Adrenal gland (tissue), 9 donors: ENCODE measurements at regions not wholly inside any gene's neighbourhood (a gene's known extent, or its start where the extent isn't known, plus 50 kb on each side); places are given as distances from the start of the nearest gene placed in this dataset.

Experiments used
- DNase-seq, 7 donors: peaks; one replicate each; pipeline ENCODE4 v3.0.0-alpha.2; 2019 to 2020
- H3K27ac ChIP-seq, 5 donors: fragments of 200-600 bp; sonication (generic) in 4 of 5; 1 replicate in 3 of 5; 2 replicates in 2 of 5; pipeline versions ENCODE4 v1.5.1 to v1.8.0; 2016 to 2020; ENCODE audit warnings: mild to moderate bottlenecking in 1 of 5
- H3K27me3 ChIP-seq: fragments of 200-600 bp; 2 replicates; pipeline ENCODE4 v1.8.0; 2021
- H3K36me3 ChIP-seq, 2 donors: fragments of 200-600 bp; replicated peaks in 1 of 2; 1 replicate in 1 of 2; 2 replicates in 1 of 2; pipeline versions ENCODE4 v1.5.1 to v1.8.0; 2018 to 2022
- H3K4me1 ChIP-seq, 2 donors: fragments of 200-600 bp; replicated peaks in 1 of 2; 1 replicate in 1 of 2; 2 replicates in 1 of 2; pipeline versions ENCODE4 v1.5.1 to v1.8.0; 2018 to 2021
- H3K4me3 ChIP-seq, 4 donors: fragments of 200-600 bp; sonication (generic) in 3 of 4; one replicate each; pipeline ENCODE4 v1.5.1; 2016 to 2018
- H3K9me3 ChIP-seq, 3 donors: fragments of 200-600 bp; sonication (generic) in 1 of 3; replicated peaks in 1 of 3; 1 replicate in 2 of 3; 2 replicates in 1 of 3; pipeline versions ENCODE4 v1.5.1 to v1.8.0; 2016 to 2021
- CTCF ChIP-seq, 6 experiments: fragments of 450-650 bp in 4 of 6; fragments of 200-600 bp in 2 of 6; sonication (generic) in 1 of 6; IDR thresholded peaks; 1 replicate in 5 of 6; 2 replicates in 1 of 6; pipeline versions ENCODE4 v1.5.1 to v1.8.0; 2016 to 2021; ENCODE audit warnings: antibody characterized with exemption in 6 of 6, mild to moderate bottlenecking in 2 of 6, moderate library complexity in 1 of 6
- POLR2A ChIP-seq, 2 donors: fragments of 450-650 bp; IDR thresholded peaks; one replicate each; pipeline ENCODE4 v1.6.1; 2017; ENCODE audit warnings: antibody characterized with exemption in 2 of 2, mild to moderate bottlenecking in 2 of 2, moderate library complexity in 1 of 2
- WGBS, 4 donors: extraction: QIAGEN DNeasy Blood & Tissue Kit in 2 of 4; methylation state at CpG; one replicate each; pipeline versions ENCODE4 v1.1.5 to v1.1.7; 2013 to 2017; 5-methylcytosine and 5-hydroxymethylcytosine counted together
- intact Hi-C, 2 donors: fragments of 100-400 bp; cut with DNase I; formaldehyde crosslinking; loops; one replicate each; pipeline versions ENCODE4 v1.14.1 to v1.15.0; 2022 to 2023
- donor health status: healthy with polysubstance abuse.
- donor health status: Bipolar disorder and iron deficiency.
- donor health status: DM: yes; HTN: yes; CAD: no.
- donor health status: DM: no; HTN: no; CAD: no.
- donor health status: DM: no; HTN: no; CAD: no.

- intact Hi-C loops: no loop called here
- H3K4me1 ChIP-seq: no peaks in the 10 kb centered on the region
- H3K27me3 ChIP-seq: no peaks in the 10 kb centered on the region
- TF ChIP-seq POLR2A (IDR thresholded peaks at IDR 0.05): no peak
- TF ChIP-seq CTCF (IDR thresholded peaks at IDR 0.05): no peak
- no peaks in the 10 kb centered on the region for H3K9me3 ChIP-seq
- no peak overlapping the region for H3K4me3 ChIP-seq
- WGBS, 4 donors: 82 to 91% (median 86%) methylated on average over 5 of the region's 5 CpGs
- H3K36me3 ChIP-seq: no peaks in the 10 kb centered on the region
- no peak overlapping the region for H3K27ac ChIP-seq
- DNase-seq: no peak
These were observed 438.7 kb upstream of the FSIP2 start for GRCh38 chr2:185299867-185300266.

GRCh38 chr2:185306119-185306518 lies 432.5 kb upstream of the FSIP2 start:
- no peak for TF ChIP-seq CTCF (IDR thresholded peaks at IDR 0.05)
- TF ChIP-seq POLR2A (IDR thresholded peaks at IDR 0.05): no peak

GRCh38 chr2:185316383-185316782 lies 422.2 kb upstream of the FSIP2 start:
- H3K36me3 ChIP-seq: no peaks in the 10 kb centered on the region
- 38 to 69% (median 42%) methylated on average over 2 of the region's 2 CpGs for WGBS, 4 donors
- H3K4me1 ChIP-seq: no peaks in the 10 kb centered on the region
- no peaks in the 10 kb centered on the region for H3K9me3 ChIP-seq
- H3K27me3 ChIP-seq: no peaks in the 10 kb centered on the region
- intact Hi-C loops: no loop called here
- no peak overlapping the region for H3K27ac ChIP-seq
- no peak overlapping the region for H3K4me3 ChIP-seq
- TF ChIP-seq POLR2A (IDR thresholded peaks at IDR 0.05): no peak
- no peak for TF ChIP-seq CTCF (IDR thresholded peaks at IDR 0.05)
- no peak for DNase-seq

More at GRCh38 chr2:185306119-185306518, 432.5 kb upstream of the FSIP2 start:
- no peak for DNase-seq
- no peaks in the 10 kb centered on the region for H3K9me3 ChIP-seq
- H3K4me3 ChIP-seq: no peak overlapping the region
- H3K4me1 ChIP-seq: no peaks in the 10 kb centered on the region
- WGBS, 4 donors: 85 to 97% (median 91%) methylated on average over 1 of the region's 1 CpG
- H3K36me3 ChIP-seq: no peaks in the 10 kb centered on the region
- H3K27me3 ChIP-seq: no peaks in the 10 kb centered on the region
- H3K27ac ChIP-seq: no peak overlapping the region
- intact Hi-C loops: no loop called here

- Histone ChIP-seq H3K27me3 (no peaks in the 10 kb centered on the region), H3K27ac (no peak overlapping the region), H3K36me3 (no peaks in the 10 kb centered on the region), H3K4me3 (no peak overlapping the region), H3K9me3 (no peaks in the 10 kb centered on the region), H3K4me1 (no peaks in the 10 kb centered on the region)
- DNase-seq: no peak
- TF ChIP-seq POLR2A (IDR thresholded peaks at IDR 0.05) (no peak), CTCF (IDR thresholded peaks at IDR 0.05) (no peak)
- WGBS, 4 donors: 27 to 37% (median 32%) methylated on average over 2 of the region's 2 CpGs
- intact Hi-C loops: no loop called here
These were observed 420.3 kb upstream of the FSIP2 start for GRCh38 chr2:185318271-185318724.
